Pulmonary artery endothelial cell (primary cell): ENCODE measurements at regions not wholly inside any gene's neighbourhood (a gene's known extent, or its start where the extent isn't known, plus 50 kb on each side); places are given as distances from the start of the nearest gene placed in this dataset.
"Not testable (repeated sequence)": the region's sequence is repeated elsewhere in the genome, so short reads cannot be mapped to it uniquely, and the experiment has no call there.

Experiments used
- DNase-seq: peaks from one replicate; pipeline ENCODE4 v3.0.0-alpha.2; 2011; ENCODE audit warnings: low read depth, low spot score

DNA sequence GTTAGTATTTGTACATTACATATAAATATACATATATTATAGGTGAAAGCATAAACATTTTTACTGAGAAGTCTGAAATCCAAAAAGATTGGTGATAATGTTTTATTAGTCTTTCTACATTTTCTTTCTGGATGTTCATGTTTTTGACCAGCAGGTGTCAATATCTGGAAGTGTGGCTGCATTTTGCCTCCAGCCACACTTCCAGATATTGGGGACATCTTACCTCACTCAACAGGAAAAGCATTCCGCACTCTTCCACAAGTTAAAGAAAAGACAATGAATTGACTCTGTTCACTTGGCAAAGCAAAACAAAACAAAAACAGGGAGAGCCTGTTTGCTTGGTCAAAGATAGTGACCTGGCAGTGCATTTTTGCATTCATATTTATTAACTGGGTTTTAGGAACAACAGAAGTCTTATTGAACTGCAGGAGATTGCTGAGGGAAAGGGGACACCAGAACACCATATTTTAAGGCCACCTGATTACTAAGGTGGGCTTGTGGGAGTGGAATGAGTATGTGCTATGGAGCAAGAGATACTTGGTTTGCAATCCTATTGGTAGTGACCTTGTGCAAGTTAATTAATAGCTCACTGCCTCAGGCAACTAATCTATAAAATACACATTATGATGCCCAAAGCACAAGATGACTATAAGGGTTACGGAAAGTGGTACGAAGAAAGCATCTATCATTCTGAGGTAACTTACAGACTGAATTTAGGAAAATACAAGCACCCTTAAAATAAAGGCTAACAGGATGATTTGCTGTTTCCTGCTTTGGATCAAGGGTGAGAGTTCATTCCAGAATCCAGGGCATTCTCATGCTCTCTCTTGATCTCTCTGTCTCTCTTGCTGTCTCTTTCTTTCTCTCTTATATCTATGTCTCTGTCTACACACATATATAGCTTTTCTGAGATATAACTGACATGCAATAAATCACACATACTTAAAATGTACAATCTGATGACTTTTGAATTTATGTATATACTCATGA is 389.9 kb upstream of the EMCN start:
- no peak for DNase-seq

DNA sequence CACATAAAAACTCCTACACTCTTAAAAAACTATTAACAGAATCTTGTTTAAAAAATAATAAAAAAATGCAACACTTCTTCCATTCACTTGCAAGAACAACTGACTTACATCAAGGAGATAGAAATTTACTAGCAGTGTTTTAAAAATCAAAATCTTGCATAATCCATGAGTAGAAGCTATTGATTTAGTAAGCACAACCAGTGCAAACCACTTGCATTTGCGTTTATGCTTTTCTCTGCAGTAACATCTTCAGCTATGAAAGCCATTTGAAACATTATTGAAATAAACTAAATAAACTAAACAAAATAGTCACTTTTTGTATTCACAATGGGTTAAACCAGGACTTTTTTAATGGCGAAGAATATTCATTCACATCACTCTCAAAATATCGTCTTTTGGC is 389.2 kb upstream of the EMCN start:
- no peak for DNase-seq

DNA sequence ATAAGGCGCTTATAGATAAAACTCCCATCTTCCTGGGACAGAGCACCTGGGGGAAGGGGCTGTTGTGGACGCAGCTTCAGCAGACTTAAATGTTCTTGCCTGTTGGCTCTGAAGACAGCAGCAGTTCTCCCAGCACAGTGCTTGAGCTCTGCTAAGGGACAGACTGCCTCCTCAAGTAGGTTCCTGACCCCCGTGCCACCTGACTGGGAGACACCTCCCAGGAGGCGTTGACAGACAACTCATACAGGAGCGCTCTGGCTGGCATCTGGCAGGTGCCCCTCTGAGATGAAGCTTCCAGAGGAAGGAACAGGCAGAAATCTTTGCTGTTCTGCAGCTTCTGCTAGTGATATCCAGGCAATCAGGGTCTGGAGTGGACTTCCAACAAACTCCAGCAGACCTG is 383.1 kb upstream of the EMCN start:
- DNase-seq: not testable (repeated sequence)

DNA sequence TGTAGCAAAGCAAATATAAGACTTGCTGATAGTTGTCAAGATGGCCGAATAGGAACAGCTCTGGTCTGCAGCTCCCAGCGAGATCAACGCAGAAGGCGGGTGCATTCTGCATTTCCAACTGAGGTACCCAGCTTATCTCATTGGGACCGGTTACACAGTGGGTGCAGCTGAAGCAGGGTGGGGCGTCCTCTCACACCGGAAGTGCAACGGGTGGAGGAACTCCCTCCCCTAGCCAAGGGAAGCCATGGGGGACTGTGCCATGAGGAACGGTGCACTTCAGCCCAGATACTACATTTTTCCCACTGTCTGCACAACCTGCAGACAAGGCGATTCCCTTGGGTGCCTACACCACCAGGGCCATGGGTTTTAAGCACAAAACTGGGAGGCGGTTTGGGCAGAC is 382.3 kb upstream of the EMCN start:
- no peak for DNase-seq

DNA sequence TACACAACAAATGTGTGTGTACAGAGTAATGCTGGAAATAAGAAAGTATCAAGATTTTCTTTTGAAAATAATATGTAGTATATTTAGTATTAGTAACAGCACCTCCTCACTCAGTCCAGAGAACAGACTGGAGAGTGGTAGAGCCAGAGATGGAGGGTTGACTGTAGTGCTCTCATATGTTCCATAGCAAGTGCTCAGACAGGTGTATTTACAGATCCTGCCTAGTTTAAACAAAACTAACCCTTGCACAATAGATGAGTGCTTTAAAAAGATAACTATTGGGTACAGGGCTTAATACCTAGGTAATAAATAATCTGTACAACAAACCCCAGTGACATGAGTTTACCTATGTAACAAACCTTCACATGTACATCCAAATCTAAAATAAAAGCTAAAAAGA is 381.0 kb upstream of the EMCN start:
- no peak for DNase-seq

DNA sequence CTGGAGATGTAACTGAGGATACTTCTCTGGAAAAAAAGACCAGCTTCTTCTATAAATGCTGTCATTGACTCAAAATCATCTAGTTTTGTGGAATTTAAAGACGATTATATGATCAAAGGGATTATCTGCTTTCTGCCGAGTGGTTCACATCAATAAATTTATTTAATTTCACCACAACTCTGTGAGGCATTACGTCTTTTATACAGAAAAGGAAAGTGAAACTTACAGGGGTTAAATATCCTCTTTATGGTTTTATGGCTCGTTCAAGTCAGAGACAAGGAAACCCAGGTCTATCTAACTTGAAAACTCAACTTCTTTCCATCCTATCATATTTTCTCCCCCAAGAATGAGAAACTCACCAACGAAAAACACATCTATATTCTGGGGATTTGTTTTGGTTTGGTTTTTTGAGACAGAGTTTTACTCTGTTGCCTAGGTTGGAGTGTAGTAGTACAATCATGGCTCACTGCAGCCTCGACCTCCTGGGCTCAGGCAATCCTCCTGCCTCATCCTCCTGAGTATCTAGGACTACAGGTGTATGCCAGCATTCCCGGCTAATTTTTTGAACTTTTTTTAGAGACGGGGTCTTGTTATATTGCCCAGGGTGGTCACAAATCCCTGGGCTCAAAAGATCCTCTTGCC is 377.9 kb upstream of the EMCN start:
- DNase-seq: no peak

DNA sequence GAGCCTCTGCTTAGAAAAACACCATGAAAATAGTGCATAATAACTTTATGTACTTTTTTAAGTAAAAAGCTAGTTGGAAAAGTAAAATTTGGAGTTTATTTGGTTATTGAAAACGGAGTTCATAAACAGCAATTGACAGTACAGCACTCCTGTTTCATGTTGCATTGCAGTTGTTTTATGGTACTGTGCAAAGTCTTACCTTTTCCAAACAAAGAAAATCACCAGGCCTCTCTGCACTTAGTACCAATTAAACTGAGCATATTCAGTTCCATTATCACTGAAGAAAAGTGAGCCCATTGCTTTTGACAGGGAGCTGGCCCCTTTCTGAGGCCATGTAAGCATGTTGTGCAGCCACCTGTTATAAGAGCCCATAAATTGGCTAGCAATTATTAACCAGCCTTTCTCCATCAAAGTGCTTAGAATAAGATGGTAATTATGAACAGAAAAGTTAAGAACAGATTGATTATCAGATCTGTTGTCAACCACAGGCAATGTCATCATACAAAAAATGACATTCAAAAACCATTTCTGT is 376.6 kb upstream of the EMCN start:
- no peak for DNase-seq

DNA sequence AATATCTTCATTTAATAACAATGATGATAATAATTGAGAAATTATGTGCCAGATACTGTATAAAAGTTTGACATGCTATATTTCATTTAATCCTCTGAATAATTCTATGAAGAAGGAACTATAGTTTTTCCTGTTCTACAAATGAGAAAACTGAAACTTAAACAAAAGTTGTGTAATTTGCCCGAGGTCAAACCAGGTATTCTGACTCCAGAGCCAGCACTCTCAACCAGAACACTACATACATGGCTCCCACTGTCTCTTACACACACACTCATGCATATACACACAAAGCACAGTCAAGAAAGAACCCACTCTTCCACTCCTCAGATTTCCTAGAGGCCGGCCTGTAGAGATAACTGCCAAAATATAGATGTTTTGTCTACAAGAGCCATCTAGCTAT is 374.0 kb upstream of the EMCN start:
- no peak for DNase-seq

DNA sequence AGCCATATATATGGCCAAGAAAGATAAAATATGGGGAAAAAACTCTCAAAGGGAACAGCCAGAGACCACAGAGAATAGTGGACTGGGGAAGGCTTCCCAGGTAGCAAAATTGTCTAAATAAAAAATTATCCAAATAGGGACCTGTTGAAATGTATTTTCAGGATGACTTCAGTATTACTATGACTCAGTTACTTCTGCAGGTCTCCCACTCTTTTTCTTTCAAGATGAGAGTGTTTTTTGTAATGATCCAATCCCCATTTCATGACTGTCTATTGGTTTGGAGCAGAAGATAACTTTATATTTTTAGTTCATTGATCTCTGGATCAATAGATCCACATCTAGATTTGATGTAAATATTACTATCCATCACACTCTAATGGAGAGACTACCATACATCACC is 372.1 kb upstream of the EMCN start:
- no peak for DNase-seq

DNA sequence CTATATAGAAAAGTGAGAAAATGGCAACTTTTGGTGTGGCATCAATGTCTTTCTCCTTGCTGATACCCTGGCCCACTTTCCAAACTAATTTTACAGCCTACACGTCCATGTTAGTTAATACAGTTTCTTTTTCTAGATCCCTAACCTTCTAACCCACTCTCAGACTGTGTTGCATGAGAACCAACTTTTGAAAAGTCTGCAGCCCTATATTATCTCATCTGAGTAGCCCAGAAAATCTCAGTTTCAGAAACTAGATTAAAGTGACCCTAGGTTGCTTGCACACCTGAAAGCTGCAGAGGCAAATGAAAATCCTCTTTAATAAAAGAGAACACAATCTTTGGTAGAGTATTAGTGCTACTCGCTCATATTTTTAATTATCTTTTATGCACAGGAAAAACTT is 371.6 kb upstream of the EMCN start:
- DNase-seq: no peak

DNA sequence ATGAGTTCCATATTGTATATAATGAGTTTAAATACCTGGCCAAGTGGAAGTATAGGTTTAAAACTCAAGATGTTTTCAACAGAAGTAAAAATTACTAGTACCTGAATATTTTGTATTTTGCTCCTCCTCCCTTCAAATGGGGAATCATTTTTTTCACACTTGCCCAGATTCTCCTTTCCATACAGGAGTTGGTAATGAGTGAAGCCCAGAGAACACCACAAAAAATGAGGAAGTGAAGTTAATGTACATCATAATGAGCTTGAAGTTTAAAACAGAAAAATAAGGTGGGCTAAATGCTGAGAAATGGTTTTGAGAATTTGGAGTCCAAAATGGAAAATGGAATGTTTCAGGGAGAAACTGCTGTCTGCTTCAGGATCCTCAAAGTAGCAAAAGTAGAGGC is 364.8 kb upstream of the EMCN start:
- DNase-seq: no peak

DNA sequence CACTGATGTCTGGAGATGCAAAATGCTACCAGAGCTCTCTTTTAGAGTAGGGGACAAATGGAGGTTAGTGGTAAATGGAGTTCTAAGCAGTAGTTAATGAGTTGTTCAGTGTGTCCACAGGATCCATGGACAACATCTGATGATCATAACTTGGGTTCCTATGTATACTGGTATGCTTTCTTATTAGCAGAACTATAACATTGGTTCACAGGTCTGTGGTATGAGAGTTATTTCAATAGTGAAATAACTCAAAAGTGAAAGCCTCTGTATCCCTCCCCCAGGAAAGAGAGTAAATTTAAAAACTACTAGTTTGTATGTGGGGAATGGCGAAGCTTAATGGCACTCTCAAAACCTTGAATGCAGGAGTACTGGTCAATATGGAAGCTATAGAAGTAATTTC is 363.5 kb upstream of the EMCN start:
- no peak for DNase-seq

DNA sequence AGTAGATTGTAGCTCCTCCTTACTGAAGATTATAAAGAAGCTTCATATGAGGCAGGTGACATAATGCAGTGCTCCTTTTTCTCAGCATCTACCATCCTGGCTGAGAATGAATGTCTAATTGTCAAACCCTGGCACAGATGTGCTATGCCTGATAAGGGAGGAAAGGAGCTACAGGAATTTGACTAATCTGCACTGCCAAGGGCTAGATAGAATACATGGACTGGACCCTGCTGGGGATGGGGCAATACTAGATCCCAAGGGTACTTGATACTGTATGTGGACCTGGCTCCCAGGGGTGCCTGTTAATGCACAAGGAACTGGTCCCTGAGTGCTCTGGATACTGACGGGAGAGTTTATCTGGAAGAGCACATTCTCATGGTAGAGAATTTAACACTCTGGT is 362.2 kb upstream of the EMCN start:
- no peak for DNase-seq

DNA sequence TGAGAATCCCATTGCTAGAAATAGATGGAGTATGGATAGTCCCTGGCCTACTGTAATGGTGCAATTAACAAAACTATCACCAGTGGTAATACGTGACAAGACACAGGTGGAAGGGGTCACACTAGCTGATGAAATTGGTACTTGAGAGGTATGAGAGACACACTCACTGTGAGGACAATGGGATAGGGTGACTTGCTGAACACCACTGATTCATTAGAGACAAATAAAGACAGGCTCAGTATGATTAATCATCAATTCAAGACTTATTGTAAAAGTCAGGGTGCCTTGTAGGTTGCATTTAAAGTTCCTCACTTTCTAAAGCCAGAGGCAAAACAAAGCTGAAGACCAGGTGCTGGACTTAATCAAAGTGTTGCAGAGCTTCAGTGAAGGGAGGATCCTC is 361.6 kb upstream of the EMCN start:
- DNase-seq: no peak

DNA sequence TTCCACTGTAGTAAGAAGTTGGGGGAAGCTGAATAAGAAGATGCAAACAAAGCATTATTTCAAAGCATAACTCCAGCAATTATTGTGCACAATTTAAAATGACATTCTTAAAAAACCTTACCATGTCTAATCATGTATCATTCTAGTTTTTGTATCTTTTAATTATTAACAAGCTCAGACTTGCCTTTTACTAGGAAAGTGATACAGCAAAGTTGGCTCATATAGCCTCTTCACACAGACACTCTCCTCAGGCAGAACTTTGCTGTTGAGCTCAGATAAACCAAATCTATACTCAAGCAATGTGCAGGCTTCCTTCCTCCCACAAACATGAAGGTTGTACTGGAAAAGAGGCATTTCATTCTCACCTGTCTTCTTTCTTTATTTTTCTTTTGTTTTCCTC is 358.7 kb upstream of the EMCN start:
- DNase-seq: no peak

DNA sequence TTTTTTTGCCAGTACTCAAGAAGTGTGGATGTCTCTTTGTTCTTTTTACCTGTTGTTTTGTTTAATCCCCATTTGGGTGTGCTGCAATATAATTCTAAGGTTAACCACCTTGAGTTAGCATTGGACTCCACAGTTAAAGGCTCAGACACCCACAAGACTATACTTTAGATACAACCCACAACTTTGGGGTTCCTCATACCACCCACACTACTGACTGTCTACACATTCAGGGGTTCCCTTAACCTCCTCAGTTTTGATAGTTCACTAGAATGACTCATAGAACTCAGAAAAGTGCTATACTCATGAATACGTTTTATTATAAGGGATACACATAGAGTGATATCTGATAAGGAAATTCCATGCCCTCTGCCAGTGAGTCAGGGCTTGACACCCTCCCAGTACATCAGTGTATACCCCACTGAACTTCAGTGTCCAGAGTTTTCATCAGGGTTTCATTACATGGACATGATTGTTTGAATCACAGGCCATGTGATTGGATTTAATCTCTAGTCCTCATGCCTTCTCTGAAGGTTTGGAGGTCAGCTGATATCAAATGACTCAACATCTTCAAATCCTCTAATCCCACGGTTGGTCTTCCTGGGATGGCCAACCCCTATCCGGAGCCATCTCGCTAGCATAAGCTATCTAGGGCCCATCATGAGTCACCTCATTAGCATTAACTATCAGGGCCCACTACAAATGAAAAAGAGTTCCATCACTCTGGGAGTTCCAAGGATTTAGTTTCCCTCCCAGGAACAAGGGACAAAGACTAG is 357.7 kb upstream of the EMCN start:
- no peak for DNase-seq

DNA sequence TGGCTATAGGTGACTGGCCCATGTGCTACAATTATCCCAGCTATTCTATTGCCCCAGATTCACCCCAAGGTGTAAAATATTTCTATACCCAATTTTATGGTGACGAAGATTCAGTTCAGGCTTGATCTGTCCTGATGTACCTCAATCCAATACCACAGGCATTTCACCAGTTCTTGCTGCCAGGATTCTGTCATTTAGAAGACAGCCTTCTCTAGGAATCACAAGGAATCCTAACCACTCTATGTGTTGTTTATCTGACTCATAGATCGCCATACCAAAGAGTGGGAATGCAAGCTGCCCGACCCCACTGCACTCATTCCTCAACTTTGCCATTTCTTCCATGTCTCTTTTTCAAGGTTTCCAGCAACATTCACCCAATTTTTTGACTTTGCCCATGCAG is 355.0 kb upstream of the EMCN start:
- no peak for DNase-seq

DNA sequence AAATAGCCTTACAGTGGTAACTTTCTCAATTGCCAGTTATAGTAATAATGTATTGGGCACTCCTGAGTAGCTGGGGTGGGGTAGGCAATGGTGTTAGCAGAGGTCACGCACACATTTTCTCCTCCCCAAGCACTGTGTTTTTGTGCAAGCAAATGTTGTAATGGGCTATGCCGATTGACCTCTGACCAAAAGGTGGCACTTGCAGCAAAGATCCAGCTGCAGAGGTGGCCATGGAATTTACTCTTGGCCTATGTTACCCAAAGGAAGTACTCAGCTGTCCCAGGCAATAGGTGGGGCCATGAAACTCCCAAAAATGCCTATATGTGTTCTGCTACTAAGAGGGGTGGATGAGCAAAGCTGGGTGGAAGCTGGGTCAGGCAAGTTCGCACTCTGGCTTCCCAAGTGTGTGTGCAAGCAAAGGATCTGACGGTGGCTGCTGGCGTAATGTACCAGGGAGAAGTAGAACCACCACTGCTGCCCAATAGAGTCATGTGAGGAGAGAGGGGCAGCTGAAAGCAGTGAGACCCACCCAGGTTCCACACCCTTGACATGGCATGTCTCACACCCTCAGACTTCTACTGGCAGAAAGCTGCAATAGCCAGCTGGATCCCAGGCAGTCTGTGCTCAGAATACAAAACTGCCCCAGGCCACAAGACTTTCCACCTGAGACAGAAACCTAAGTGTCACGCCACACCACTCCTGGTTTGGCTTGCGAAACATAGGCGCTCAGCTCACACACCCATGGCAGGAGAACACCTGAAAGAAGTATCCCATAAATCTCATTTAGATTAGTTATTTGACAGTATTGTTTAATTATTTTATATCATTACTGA is 353.3 kb upstream of the EMCN start:
- DNase-seq: no peak

DNA sequence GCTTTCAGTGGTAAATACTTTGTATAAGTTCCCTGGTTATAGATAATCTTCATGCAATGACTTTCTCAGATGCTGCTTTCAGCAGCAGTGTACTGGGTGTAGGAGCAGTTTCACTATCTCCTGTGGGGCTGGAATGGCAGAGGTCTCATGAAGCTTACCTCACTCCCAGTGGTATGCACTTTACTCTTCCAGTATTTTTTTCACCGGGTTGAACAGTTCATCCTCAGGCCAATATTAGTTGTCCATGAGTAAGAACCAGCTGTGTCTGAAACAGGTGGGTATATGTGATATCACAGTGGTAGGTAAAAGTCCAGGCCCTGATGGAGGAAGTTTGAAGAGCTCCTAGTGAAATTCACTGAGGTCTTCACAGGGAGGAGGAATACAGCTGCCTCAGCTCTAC is 351.5 kb upstream of the EMCN start:
- no peak for DNase-seq

DNA sequence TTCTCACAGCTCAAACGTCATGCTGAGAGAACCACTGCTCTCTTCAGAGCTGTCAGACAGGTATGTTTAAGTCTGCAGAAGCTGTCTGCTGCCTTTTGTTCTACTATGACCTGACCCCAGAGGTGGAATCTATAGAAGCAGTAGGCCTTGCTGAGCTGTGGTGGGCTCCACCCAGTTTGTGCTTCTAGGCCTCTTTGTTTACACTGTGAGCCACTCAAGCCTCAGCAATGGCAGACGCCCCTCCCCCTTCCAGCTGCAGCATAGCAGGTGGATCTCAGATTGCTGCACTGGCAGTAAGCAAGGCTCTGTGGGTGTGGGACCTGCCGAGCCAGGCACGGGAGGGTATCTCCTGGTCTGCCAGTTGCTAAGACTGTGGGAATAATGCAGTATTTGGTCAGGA is 350.5 kb upstream of the EMCN start:
- not testable (repeated sequence) for DNase-seq

DNA sequence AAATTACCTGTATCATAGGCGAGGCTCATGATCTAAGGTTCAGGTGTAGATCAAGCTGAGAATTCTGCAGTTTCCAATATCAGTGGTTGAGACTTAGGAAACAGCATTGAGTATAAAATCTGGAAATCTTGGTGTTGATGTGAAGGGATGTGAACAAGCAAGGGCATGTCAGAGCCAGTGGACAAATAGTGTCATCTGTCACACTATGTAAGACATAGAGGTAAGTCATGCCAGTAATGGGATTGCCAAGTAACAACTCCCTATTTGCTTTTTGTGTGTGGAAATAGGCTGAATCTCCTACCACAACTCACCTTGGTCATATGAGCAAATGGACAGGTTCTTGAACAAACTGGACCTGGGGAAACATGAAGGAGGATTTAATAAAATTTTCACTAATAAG is 334.5 kb upstream of the EMCN start:
- DNase-seq: no peak
